Sigmoid colon (tissue), 6 donors: ENCODE measurements at regions not wholly inside any gene's neighbourhood (a gene's known extent, or its start where the extent isn't known, plus 50 kb on each side); places are given as distances from the start of the nearest gene placed in this dataset.

Experiments
- DNase-seq: peaks from one replicate; pipeline ENCODE4 v3.0.0-alpha.2; 2019
- H3K27ac ChIP-seq, 4 donors: fragments of 200-600 bp; sonication (generic); one replicate each; pipeline ENCODE4 v1.5.1; 2016 to 2019; ENCODE audit warnings: mild to moderate bottlenecking in 1 of 4
- H3K27me3 ChIP-seq, 3 donors: fragments of 200-600 bp; sonication (generic); one replicate each; pipeline ENCODE4 v1.5.1; 2019; ENCODE audit warnings: mild to moderate bottlenecking in 1 of 3
- H3K36me3 ChIP-seq, 4 donors: fragments of 200-600 bp; sonication (generic); one replicate each; pipeline ENCODE4 v1.5.1; 2016 to 2019
- H3K4me1 ChIP-seq, 4 donors: fragments of 200-600 bp; sonication (generic); one replicate each; pipeline ENCODE4 v1.5.1; 2017 to 2019
- H3K4me3 ChIP-seq, 4 donors: fragments of 200-600 bp; sonication (generic); one replicate each; pipeline ENCODE4 v1.5.1; 2017 to 2019; ENCODE audit warnings: mild to moderate bottlenecking in 2 of 4, moderate library complexity in 1 of 4
- H3K9me3 ChIP-seq, 4 donors: fragments of 200-600 bp in 3 of 4; sonication (generic) in 3 of 4; one replicate each; pipeline versions ENCODE4 v1.5.1 to v1.6.1; 2013 to 2019
- EP300 ChIP-seq, 4 donors: sonication (generic); formaldehyde crosslinking; IDR thresholded peaks; one replicate each; pipeline ENCODE4 v1.6.1; 2017; ENCODE audit warnings: antibody characterized with exemption in 4 of 4
- POLR2A ChIP-seq, 2 donors: fragments of 450-650 bp; IDR thresholded peaks; one replicate each; pipeline ENCODE4 v1.6.1; 2016; ENCODE audit warnings: antibody characterized with exemption in 2 of 2, mild to moderate bottlenecking in 2 of 2, moderate library complexity in 2 of 2
- POLR2AphosphoS5 ChIP-seq, 4 donors: sonication (generic); formaldehyde crosslinking; IDR thresholded peaks; one replicate each; pipeline ENCODE4 v1.6.1; 2017; ENCODE audit warnings: antibody characterized with exemption in 4 of 4
- whole genome bisulfite sequencing, 2 donors: extraction: QIAGEN DNeasy Blood & Tissue Kit; methylation state at CpG; one replicate each; pipeline ENCODE4 v1.1.7; 2013; 5-methylcytosine and 5-hydroxymethylcytosine counted together
- intact Hi-C: fragments of 100-400 bp; cut with DNase I; formaldehyde crosslinking; loops from one replicate; pipeline ENCODE4 v1.15.1; 2023
- TF ChIP-seq, protein P1 (sequence below), 4 experiments: fragments of 450-650 bp in 3 of 4; fragments of 200-600 bp in 1 of 4; IDR thresholded peaks; one replicate each; pipeline ENCODE4 v1.5.1; 2016 to 2019; ENCODE audit warnings: antibody characterized with exemption in 4 of 4, mild to moderate bottlenecking in 3 of 4, moderate library complexity in 2 of 4
- donor health status: healthy with polysubstance abuse.
- donor health status: healthy.

DNA sequence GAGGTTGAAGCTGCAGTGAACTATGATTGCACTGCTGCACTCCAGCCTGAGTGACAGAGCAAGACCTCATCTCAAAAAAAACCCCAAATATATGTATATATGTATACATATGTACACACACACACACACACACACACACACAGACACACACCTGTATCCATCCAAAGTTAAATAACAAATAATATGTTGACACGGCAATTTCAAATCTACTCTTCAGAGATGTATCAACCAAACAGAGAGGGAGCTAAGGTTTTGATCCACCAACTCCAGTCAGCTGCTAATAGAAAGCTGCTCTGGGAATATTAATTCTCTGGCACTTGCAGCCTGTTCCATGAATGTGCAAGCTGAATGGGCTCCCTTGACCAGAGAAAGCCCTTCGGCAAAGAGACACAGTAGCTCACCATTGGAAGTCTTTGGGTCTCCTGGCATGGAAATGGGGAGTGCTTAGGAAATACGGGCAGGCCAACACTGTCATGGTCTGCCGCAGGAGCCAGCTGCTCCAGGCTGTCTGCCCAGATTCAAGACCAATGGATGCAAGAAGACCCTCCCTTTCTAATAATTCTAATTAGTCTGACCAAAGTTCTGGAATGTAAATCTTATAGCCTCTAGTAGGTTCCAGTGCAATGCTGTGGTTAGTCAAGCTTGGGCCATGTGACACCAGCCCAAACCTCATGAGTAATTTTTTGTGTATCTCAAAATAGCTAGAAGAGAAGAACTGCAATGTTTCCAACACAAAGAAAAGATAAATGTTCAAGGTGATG, 299.8 kb downstream of the KBTBD8 start:
- H3K27ac ChIP-seq, result no peak overlapping the region
- no peaks in the 10 kb centered on the region for H3K9me3 ChIP-seq
- DNase-seq, result no peak
- intact Hi-C loops, result no loop called here
- TF ChIP-seq POLR2A (IDR thresholded peaks at IDR 0.05) (no peak), EP300 (IDR thresholded peaks at IDR 0.05) (no peak), POLR2AphosphoS5 (IDR thresholded peaks at IDR 0.05) (no peak)
- TF ChIP-seq, protein P1, sequence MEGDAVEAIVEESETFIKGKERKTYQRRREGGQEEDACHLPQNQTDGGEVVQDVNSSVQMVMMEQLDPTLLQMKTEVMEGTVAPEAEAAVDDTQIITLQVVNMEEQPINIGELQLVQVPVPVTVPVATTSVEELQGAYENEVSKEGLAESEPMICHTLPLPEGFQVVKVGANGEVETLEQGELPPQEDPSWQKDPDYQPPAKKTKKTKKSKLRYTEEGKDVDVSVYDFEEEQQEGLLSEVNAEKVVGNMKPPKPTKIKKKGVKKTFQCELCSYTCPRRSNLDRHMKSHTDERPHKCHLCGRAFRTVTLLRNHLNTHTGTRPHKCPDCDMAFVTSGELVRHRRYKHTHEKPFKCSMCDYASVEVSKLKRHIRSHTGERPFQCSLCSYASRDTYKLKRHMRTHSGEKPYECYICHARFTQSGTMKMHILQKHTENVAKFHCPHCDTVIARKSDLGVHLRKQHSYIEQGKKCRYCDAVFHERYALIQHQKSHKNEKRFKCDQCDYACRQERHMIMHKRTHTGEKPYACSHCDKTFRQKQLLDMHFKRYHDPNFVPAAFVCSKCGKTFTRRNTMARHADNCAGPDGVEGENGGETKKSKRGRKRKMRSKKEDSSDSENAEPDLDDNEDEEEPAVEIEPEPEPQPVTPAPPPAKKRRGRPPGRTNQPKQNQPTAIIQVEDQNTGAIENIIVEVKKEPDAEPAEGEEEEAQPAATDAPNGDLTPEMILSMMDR (IDR thresholded peaks at IDR 0.05), result no peak
- no peaks in the 10 kb centered on the region for H3K27me3 ChIP-seq
- no peak overlapping the region for H3K4me3 ChIP-seq
- no peaks in the 10 kb centered on the region for H3K36me3 ChIP-seq
- H3K4me1 ChIP-seq, result no peaks in the 10 kb centered on the region
- WGBS, 2 donors, result 95 to 96% methylated on average over 4 of the region's 4 CpGs

DNA sequence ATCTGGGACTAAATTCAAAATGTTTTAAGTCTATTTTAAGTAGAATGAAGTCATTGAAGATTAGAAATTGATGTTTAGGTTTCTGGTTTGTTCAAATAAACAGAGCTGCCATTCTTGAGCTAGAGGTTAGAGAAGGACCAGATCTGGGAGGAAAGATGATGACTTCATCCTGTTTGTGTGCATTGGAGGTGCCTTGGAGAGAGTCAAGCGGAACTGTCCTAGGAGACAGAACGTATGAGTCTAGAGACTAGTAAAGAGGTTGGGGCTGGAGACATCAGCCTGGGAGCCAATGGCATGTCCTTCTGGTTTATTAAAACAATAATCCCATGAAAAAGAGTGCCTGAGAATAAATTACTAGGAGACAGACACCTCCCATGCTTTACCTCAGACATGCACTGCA, 303.4 kb downstream of the KBTBD8 start:
- no peak overlapping the region for H3K4me3 ChIP-seq
- DNase-seq, result no peak
- H3K27me3 ChIP-seq, result no peaks in the 10 kb centered on the region
- TF ChIP-seq POLR2A (IDR thresholded peaks at IDR 0.05), result no peak
- TF ChIP-seq, protein P1 (IDR thresholded peaks at IDR 0.05), result no peak
- no peak for TF ChIP-seq EP300 (IDR thresholded peaks at IDR 0.05)
- no peak for TF ChIP-seq POLR2AphosphoS5 (IDR thresholded peaks at IDR 0.05)
- H3K9me3 ChIP-seq, result no peaks in the 10 kb centered on the region
- WGBS, 2 donors, result 65 to 90% methylated on average over 2 of the region's 2 CpGs
- no peak overlapping the region for H3K27ac ChIP-seq
- H3K4me1 ChIP-seq, result no peaks in the 10 kb centered on the region
- intact Hi-C loops, result no loop called here
- H3K36me3 ChIP-seq, result no peaks in the 10 kb centered on the region

DNA sequence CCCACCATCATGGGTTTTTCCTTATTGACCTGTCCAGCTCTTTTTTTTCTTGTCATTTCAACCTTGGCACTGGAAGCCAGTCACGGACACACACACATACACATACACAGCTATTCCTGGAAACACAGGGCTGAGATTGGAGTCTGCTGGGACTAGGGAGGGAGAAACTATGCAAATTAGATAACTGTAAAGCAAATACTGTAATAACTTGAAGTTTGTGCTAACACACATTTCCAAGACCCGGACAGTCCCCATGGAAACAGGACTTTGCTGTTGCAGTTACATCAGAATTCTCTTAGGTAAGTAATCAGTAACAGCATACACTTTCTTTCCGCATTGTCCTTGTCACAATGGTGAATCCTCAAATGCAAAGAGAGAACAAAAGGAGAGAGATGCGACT, 304.4 kb downstream of the KBTBD8 start:
- Histone ChIP-seq H3K27me3 (no peaks in the 10 kb centered on the region), H3K4me3 (no peak overlapping the region), H3K36me3 (no peaks in the 10 kb centered on the region), H3K9me3 (no peaks in the 10 kb centered on the region), H3K27ac (no peak overlapping the region), H3K4me1 (no peaks in the 10 kb centered on the region)
- intact Hi-C loops, result no loop called here
- DNase-seq, result no peak
- TF ChIP-seq POLR2A (IDR thresholded peaks at IDR 0.05) (no peak), EP300 (IDR thresholded peaks at IDR 0.05) (no peak), POLR2AphosphoS5 (IDR thresholded peaks at IDR 0.05) (no peak)
- TF ChIP-seq, protein P1 (IDR thresholded peaks at IDR 0.05), result no peak
- 84 to 85% methylated on average over 4 of the region's 4 CpGs for WGBS, 2 donors

DNA sequence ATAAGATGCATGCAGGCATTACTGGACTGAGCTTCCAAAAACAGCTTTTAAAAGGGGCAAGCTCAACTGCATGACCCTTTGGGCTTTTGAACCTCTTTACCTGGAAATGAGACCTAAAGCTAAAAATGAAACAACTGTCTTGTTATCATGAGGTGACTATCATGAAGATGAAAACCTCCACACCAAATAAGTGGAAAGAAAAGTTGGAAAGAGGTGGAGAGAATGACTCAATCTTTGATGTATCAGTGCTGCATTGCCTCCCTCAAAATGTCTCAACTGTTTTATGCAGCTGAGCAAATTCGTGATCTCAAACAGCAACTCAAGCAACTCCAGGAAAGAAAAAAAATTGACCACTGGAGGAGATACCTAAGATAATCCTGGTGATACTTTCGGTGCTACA, 307.1 kb downstream of the KBTBD8 start:
- H3K36me3 ChIP-seq, result no peaks in the 10 kb centered on the region
- DNase-seq, result no peak
- no peaks in the 10 kb centered on the region for H3K27me3 ChIP-seq
- no peaks in the 10 kb centered on the region for H3K4me1 ChIP-seq
- H3K4me3 ChIP-seq, result no peak overlapping the region
- TF ChIP-seq EP300 (IDR thresholded peaks at IDR 0.05) (no peak), POLR2AphosphoS5 (IDR thresholded peaks at IDR 0.05) (no peak), POLR2A (IDR thresholded peaks at IDR 0.05) (no peak)
- TF ChIP-seq, protein P1 (IDR thresholded peaks at IDR 0.05), result no peak
- no peak overlapping the region for H3K27ac ChIP-seq
- intact Hi-C loops, result no loop called here
- WGBS, 2 donors, result 84 to 86% methylated on average over 2 of the region's 2 CpGs
- no peaks in the 10 kb centered on the region for H3K9me3 ChIP-seq

DNA sequence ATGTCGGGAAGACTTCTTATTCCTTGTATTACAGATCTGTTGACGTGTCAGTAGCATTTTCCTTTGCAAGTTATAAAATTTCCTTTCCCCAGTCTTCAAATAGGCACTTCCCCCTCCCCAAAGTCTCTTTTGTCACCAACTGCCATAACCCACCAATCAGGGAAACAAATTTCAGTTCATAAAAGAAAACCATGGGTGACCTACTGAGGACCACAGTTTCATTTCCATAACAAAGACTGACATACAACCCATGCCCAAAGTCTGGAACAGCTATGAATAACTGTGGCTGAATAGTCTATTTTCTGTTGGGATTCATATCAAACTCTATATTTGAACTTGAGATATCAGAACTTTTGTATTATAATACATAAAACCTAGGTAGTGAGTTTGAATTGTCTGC, 307.8 kb downstream of the KBTBD8 start:
- Histone ChIP-seq H3K4me3 (no peak overlapping the region), H3K27ac (no peak overlapping the region), H3K9me3 (no peaks in the 10 kb centered on the region), H3K36me3 (no peaks in the 10 kb centered on the region), H3K4me1 (no peaks in the 10 kb centered on the region), H3K27me3 (no peaks in the 10 kb centered on the region)
- 91% methylated on average over 2 of the region's 2 CpGs for WGBS, 2 donors
- no peak for DNase-seq
- intact Hi-C loops, result no loop called here
- TF ChIP-seq EP300 (IDR thresholded peaks at IDR 0.05) (no peak), POLR2A (IDR thresholded peaks at IDR 0.05) (no peak), POLR2AphosphoS5 (IDR thresholded peaks at IDR 0.05) (no peak)
- TF ChIP-seq, protein P1 (IDR thresholded peaks at IDR 0.05), result no peak
